ENCODE measurements at regions not wholly inside any gene's neighbourhood (a gene's known extent, or its start where the extent isn't known, plus 50 kb on each side); places are given as distances from the start of the nearest gene placed in this dataset.

DNA sequence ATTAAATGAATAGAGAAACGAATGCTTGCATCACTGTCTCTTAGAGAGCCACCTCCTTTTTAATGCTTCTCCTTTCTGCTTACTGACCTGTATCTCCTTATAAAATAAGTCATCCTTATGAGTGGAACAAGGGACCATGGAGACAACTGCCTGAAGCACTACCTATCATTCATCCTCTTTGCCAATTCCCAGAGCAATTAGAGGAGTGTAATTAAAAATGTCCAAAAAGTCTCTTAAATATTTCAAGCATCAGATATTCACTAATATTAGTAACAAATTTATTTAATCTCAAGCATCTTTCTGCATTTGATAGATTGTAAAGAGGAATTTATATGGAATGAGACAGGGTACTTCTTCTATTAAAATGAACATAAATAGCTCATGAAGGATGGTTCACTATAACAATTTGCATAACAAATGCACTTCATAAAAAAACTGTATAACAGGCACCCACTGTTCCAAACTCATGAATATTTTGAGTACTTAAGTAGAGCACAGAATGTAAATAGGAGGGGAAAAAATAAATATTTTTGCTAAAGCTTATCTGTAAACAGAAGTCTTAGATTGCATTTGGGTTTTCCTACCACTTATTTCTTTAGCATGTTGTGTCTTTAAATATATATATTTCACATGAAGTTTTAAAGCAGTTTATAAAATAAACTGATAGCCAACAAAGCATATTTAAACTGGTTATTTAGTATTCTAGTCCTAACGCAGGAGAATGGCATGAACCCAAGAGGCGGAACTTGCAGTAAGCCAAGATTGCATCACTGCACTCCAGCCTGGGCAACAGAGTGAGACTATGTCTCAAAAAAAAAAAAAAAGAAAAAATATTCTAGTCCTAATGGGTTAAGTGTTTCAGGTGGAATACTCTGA lies 269.3 kb downstream of the TBL1XR1 start:
- H3K4me3 ChIP-seq (replicated peaks in 1 of 2; ENCODE audit: low read depth in 2 of 2, low read length in 2 of 2) = no peak overlapping the region
- TF ChIP-seq, protein P1, sequence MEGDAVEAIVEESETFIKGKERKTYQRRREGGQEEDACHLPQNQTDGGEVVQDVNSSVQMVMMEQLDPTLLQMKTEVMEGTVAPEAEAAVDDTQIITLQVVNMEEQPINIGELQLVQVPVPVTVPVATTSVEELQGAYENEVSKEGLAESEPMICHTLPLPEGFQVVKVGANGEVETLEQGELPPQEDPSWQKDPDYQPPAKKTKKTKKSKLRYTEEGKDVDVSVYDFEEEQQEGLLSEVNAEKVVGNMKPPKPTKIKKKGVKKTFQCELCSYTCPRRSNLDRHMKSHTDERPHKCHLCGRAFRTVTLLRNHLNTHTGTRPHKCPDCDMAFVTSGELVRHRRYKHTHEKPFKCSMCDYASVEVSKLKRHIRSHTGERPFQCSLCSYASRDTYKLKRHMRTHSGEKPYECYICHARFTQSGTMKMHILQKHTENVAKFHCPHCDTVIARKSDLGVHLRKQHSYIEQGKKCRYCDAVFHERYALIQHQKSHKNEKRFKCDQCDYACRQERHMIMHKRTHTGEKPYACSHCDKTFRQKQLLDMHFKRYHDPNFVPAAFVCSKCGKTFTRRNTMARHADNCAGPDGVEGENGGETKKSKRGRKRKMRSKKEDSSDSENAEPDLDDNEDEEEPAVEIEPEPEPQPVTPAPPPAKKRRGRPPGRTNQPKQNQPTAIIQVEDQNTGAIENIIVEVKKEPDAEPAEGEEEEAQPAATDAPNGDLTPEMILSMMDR (IDR thresholded peaks at IDR 0.05; ENCODE audit: low read depth, low read length) = no peak
- peak in 1 of 2 donors; percentile 9 for DNase-seq (ENCODE audit: low read depth in 2 of 2)

DNA sequence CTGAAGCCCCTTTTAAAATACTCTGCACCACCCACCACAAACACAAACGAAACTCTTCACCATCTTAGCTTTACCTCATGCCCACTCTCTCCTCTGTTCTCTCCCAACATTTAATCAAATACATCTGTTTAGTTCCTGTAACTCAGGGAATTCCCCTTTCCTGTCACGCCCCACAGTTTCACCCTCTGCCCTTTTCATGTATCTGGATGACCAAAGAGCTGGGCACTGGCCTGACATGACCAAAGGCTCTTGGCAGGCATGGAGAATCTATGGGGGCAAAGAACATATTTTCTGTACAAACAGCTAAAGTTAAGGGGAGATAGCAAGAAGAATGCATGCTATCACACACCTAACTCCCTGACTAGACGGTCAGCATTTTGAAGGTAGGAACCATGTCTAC lies 270.0 kb downstream of the TBL1XR1 start:
- TF ChIP-seq, protein P1 (IDR thresholded peaks at IDR 0.05; ENCODE audit: low read depth, low read length) = no peak
- DNase-seq (ENCODE audit: low read depth in 2 of 2) = no peak

DNA sequence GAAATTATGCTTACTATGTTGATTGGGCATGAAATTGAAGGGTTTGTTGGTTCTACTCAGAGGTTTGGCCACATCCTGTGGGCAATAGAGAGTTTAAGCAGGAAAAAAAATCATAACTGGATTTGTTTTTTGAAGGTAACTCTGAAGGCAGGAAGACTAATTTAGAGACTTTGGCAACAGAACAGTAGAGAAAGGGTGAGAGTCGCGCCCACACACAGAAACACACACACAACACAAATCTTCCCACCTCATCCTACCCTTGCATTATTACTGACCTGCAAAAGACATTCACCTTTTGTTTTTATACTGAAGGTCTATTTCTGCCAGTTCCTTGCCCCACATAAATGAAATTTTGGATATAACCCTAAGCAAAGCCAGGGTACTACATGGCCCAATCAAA lies 270.6 kb downstream of the TBL1XR1 start:
- H3K4me3 ChIP-seq (replicated peaks in 1 of 2; ENCODE audit: low read depth in 2 of 2, low read length in 2 of 2) = no peak overlapping the region
- no peak for DNase-seq (ENCODE audit: low read depth in 2 of 2)
- TF ChIP-seq, protein P1 (IDR thresholded peaks at IDR 0.05; ENCODE audit: low read depth, low read length) = no peak

More for the DNA sequence above, 270.0 kb downstream of the TBL1XR1 start:
- no peak overlapping the region for H3K4me3 ChIP-seq (replicated peaks in 1 of 2; ENCODE audit: low read depth in 2 of 2, low read length in 2 of 2)

DNA sequence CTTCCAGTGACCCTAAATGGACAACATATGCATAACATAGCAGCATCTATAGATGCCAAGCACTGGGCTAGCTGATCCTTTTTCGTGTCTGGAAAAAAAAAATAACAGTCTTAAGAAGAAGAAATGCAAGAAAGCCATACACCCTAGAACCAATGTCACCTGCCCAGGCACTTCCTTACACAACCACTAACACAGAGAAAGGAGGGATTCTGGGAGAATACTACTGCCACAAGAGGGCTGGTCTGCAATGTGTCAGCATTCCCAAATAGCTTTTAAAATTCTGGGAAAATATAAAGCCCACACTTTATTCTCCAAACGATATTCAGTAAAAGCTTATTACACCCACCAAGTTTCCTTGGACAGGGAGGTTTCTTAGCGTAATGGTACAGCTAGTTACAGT lies 271.2 kb downstream of the TBL1XR1 start:
- no peak overlapping the region for H3K4me3 ChIP-seq (replicated peaks in 1 of 2; ENCODE audit: low read depth in 2 of 2, low read length in 2 of 2)
- TF ChIP-seq, protein P1 (IDR thresholded peaks at IDR 0.05; ENCODE audit: low read depth, low read length) = no peak
- DNase-seq (ENCODE audit: low read depth in 2 of 2) = no peak

DNA sequence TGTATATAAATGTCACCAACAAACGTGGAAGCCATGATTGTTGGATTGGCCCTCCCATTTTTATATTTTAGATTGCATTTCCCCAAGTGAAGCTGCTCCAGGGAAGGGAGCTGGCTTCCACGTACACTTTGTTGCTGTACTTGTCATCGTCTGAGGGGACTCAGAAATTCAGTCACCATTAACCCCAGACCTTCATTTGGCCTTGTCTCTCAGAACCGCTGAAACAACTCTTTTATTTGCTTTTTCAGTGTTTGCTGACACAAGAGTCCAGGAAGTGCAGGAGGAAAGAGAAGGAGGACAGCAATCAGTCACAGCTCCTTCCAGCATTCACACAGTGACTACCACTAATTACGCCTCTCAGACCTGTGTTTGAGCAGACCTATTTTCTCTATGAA lies 276.5 kb downstream of the TBL1XR1 start:
- no peak for DNase-seq (ENCODE audit: low read depth in 2 of 2)
- TF ChIP-seq, protein P1 (IDR thresholded peaks at IDR 0.05; ENCODE audit: low read depth, low read length) = no peak
- H3K4me3 ChIP-seq (replicated peaks in 1 of 2; ENCODE audit: low read depth in 2 of 2, low read length in 2 of 2) = no peak overlapping the region

DNA sequence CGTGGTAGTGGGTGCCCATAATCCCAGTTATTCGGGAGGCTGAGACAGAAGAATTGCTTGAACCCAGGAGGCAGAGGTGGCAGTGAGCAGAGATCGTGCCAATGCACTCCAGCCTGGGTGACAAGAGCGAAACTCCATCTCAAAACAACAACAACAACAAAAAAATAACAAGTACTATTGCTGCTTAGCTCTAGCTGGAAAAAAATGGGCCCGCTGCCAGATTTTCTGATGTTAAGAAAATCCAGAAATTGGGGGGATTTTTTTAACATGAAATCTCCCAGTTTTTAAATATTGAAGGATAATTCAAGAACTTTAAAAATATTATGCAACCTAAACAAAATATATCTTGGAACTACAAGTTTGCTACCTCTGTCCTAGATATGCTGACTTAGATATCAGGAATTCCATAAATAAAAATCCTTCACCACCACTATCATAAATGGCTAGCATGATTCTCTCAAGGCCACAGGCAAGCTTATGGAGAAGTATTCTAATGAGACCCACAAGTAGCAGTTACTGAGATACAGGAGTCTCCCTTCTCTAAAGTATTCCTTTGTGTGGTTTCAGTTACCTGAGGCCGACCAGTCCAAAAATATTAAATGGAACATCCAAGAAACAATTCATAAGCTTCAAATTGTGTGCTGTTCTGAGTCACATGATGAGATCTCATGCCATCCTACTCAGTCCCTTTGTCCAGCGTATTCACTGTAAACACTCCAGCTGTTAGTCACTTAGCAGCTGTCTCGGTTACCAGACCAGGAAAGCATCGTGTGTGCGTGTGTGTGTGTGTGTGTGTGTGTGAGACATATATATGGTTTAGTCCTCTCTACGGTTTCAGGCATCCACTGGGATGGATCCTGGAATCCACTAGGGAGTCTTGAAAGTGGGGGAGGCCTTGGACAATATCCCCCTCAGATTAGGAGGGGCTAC lies 277.2 kb downstream of the TBL1XR1 start:
- TF ChIP-seq, protein P1 (IDR thresholded peaks at IDR 0.05; ENCODE audit: low read depth, low read length) = no peak
- DNase-seq (ENCODE audit: low read depth in 2 of 2) = peak; percentile 57 to 92
- H3K4me3 ChIP-seq (replicated peaks in 1 of 2; ENCODE audit: low read depth in 2 of 2, low read length in 2 of 2) = no peak overlapping the region

Data from cardiac fibroblast (primary cell).